ENCODE measurements at regions not wholly inside any gene's neighbourhood (a gene's known extent, or its start where the extent isn't known, plus 50 kb on each side); places are given as distances from the start of the nearest gene placed in this dataset.

GRCh38 chr10:33506838-33507661 is 172.6 kb upstream of the NRP1 start:
- H3K36me3 Mint-ChIP-seq (ENCODE audit: insufficient read depth), result no peaks in the 10 kb centered on the region
- ATAC-seq (peak; percentile 31 to 58), DNase-seq (no peak)
- no peaks in the 10 kb centered on the region for H3K9me3 Mint-ChIP-seq
- H3K4me1 Mint-ChIP-seq (ENCODE audit: low read depth), result peaks cover 4% of the 10 kb centered on the region
- peaks cover 10% of the 10 kb centered on the region for H3K27me3 Mint-ChIP-seq (ENCODE audit: low read depth)
- no peak overlapping the region for H3K4me3 Mint-ChIP-seq

GRCh38 chr10:33506391-33506790 is 171.9 kb upstream of the NRP1 start:
- H3K36me3 Mint-ChIP-seq (ENCODE audit: insufficient read depth), result no peaks in the 10 kb centered on the region
- H3K9me3 Mint-ChIP-seq, result no peaks in the 10 kb centered on the region
- no peak overlapping the region for H3K4me3 Mint-ChIP-seq
- peaks cover 10% of the 10 kb centered on the region for H3K27me3 Mint-ChIP-seq (ENCODE audit: low read depth)
- DNase-seq (no peak), ATAC-seq (no peak)
- peaks cover 4% of the 10 kb centered on the region for H3K4me1 Mint-ChIP-seq (ENCODE audit: low read depth)

- Mint-ChIP-seq H3K4me1 (ENCODE audit: low read depth) (no peaks in the 10 kb centered on the region), H3K4me3 (no peak overlapping the region), H3K9me3 (no peaks in the 10 kb centered on the region), H3K36me3 (ENCODE audit: insufficient read depth) (no peaks in the 10 kb centered on the region), H3K27me3 (ENCODE audit: low read depth) (peaks cover 2% of the 10 kb centered on the region)
- ATAC-seq (no peak), DNase-seq (no peak)
Measured at GRCh38 chr10:33501161-33501560, 166.7 kb upstream of the NRP1 start.

GRCh38 chr10:33498391-33498891 is 164.0 kb upstream of the NRP1 start:
- ATAC-seq (no peak), DNase-seq (no peak)
- Mint-ChIP-seq H3K9me3 (no peaks in the 10 kb centered on the region), H3K27me3 (ENCODE audit: low read depth) (peaks cover 2% of the 10 kb centered on the region), H3K4me3 (no peak overlapping the region), H3K36me3 (ENCODE audit: insufficient read depth) (no peaks in the 10 kb centered on the region), H3K4me1 (ENCODE audit: low read depth) (no peaks in the 10 kb centered on the region)

GRCh38 chr10:33497338-33497737 is 162.9 kb upstream of the NRP1 start:
- no peak for DNase-seq
- Mint-ChIP-seq H3K36me3 (ENCODE audit: insufficient read depth) (no peaks in the 10 kb centered on the region), H3K9me3 (no peaks in the 10 kb centered on the region), H3K4me1 (ENCODE audit: low read depth) (no peaks in the 10 kb centered on the region), H3K27me3 (ENCODE audit: low read depth) (peaks cover 2% of the 10 kb centered on the region), H3K4me3 (no peak overlapping the region)
- ATAC-seq, result no peak

- H3K36me3 Mint-ChIP-seq (ENCODE audit: insufficient read depth), result no peaks in the 10 kb centered on the region
- DNase-seq, result no peak
- no peaks in the 10 kb centered on the region for H3K9me3 Mint-ChIP-seq
- H3K27me3 Mint-ChIP-seq (ENCODE audit: low read depth), result peaks cover 2% of the 10 kb centered on the region
- H3K4me1 Mint-ChIP-seq (ENCODE audit: low read depth), result no peaks in the 10 kb centered on the region
- ATAC-seq, result no peak
- H3K4me3 Mint-ChIP-seq, result no peak overlapping the region
Measured at GRCh38 chr10:33496096-33496495, 161.6 kb upstream of the NRP1 start.

- Mint-ChIP-seq H3K4me1 (ENCODE audit: low read depth) (no peaks in the 10 kb centered on the region), H3K9me3 (no peaks in the 10 kb centered on the region), H3K27me3 (ENCODE audit: low read depth) (peaks cover 2% of the 10 kb centered on the region), H3K4me3 (no peak overlapping the region), H3K36me3 (ENCODE audit: insufficient read depth) (no peaks in the 10 kb centered on the region)
- DNase-seq (no peak), ATAC-seq (no peak)
Measured at GRCh38 chr10:33494694-33495265, 160.3 kb upstream of the NRP1 start.

- no peak for DNase-seq
- Mint-ChIP-seq H3K36me3 (ENCODE audit: insufficient read depth) (no peaks in the 10 kb centered on the region), H3K9me3 (no peaks in the 10 kb centered on the region), H3K27me3 (ENCODE audit: low read depth) (peaks cover 2% of the 10 kb centered on the region), H3K4me1 (ENCODE audit: low read depth) (no peaks in the 10 kb centered on the region), H3K4me3 (no peak overlapping the region)
- no peak for ATAC-seq
Measured at GRCh38 chr10:33493978-33494377, 159.5 kb upstream of the NRP1 start.

GRCh38 chr10:33493497-33493896 is 159.0 kb upstream of the NRP1 start:
- ATAC-seq, result no peak

GRCh38 chr10:33492701-33493345 is 158.4 kb upstream of the NRP1 start:
- ATAC-seq, result no peak
- no peak for DNase-seq
- H3K36me3 Mint-ChIP-seq (ENCODE audit: insufficient read depth), result no peaks in the 10 kb centered on the region
- H3K9me3 Mint-ChIP-seq, result no peaks in the 10 kb centered on the region
- no peak overlapping the region for H3K4me3 Mint-ChIP-seq
- peaks cover 2% of the 10 kb centered on the region for H3K27me3 Mint-ChIP-seq (ENCODE audit: low read depth)
- H3K4me1 Mint-ChIP-seq (ENCODE audit: low read depth), result no peaks in the 10 kb centered on the region

More at GRCh38 chr10:33493497-33493896, 159.0 kb upstream of the NRP1 start:
- DNase-seq, result no peak
- H3K9me3 Mint-ChIP-seq, result no peaks in the 10 kb centered on the region
- no peaks in the 10 kb centered on the region for H3K4me1 Mint-ChIP-seq (ENCODE audit: low read depth)
- no peaks in the 10 kb centered on the region for H3K36me3 Mint-ChIP-seq (ENCODE audit: insufficient read depth)
- H3K27me3 Mint-ChIP-seq (ENCODE audit: low read depth), result peaks cover 2% of the 10 kb centered on the region
- H3K4me3 Mint-ChIP-seq, result no peak overlapping the region

GRCh38 chr10:33489501-33490176 is 155.2 kb upstream of the NRP1 start:
- no peaks in the 10 kb centered on the region for H3K27me3 Mint-ChIP-seq (ENCODE audit: low read depth)
- DNase-seq, result no peak
- peaks cover 11% of the 10 kb centered on the region for H3K4me1 Mint-ChIP-seq (ENCODE audit: low read depth)
- H3K4me3 Mint-ChIP-seq, result no peak overlapping the region
- H3K36me3 Mint-ChIP-seq (ENCODE audit: insufficient read depth), result no peaks in the 10 kb centered on the region
- no peak for ATAC-seq
- H3K9me3 Mint-ChIP-seq, result no peaks in the 10 kb centered on the region

- no peak for DNase-seq
- Mint-ChIP-seq H3K27me3 (ENCODE audit: low read depth) (no peaks in the 10 kb centered on the region), H3K4me1 (ENCODE audit: low read depth) (peaks cover 11% of the 10 kb centered on the region), H3K36me3 (ENCODE audit: insufficient read depth) (no peaks in the 10 kb centered on the region), H3K4me3 (peak overlapping the region; percentile 45), H3K9me3 (no peaks in the 10 kb centered on the region)
- ATAC-seq, result no peak
Measured at GRCh38 chr10:33487014-33487776, 152.7 kb upstream of the NRP1 start.

- no peak for ATAC-seq
- no peaks in the 10 kb centered on the region for H3K36me3 Mint-ChIP-seq (ENCODE audit: insufficient read depth)
- H3K4me3 Mint-ChIP-seq, result no peak overlapping the region
- no peaks in the 10 kb centered on the region for H3K9me3 Mint-ChIP-seq
- peaks cover 11% of the 10 kb centered on the region for H3K4me1 Mint-ChIP-seq (ENCODE audit: low read depth)
- DNase-seq, result no peak
- no peaks in the 10 kb centered on the region for H3K27me3 Mint-ChIP-seq (ENCODE audit: low read depth)
Measured at GRCh38 chr10:33485276-33485675, 150.8 kb upstream of the NRP1 start.

GRCh38 chr10:33484787-33485186 is 150.3 kb upstream of the NRP1 start:
- H3K36me3 Mint-ChIP-seq (ENCODE audit: insufficient read depth), result no peaks in the 10 kb centered on the region
- DNase-seq (no peak), ATAC-seq (no peak)
- no peaks in the 10 kb centered on the region for H3K9me3 Mint-ChIP-seq
- no peak overlapping the region for H3K4me3 Mint-ChIP-seq
- H3K27me3 Mint-ChIP-seq (ENCODE audit: low read depth), result no peaks in the 10 kb centered on the region
- H3K4me1 Mint-ChIP-seq (ENCODE audit: low read depth), result peaks cover 11% of the 10 kb centered on the region

Measured in activated T-cell treated with anti-CD3 and anti-CD28 coated beads, Interleukin-2, amount 50 U/mL, for 4 hours (primary cell).